ENCODE measurements at regions not wholly inside any gene's neighbourhood (a gene's known extent, or its start where the extent isn't known, plus 50 kb on each side); places are given as distances from the start of the nearest gene placed in this dataset.

- no peak for DNase-seq
- no peak overlapping the region for H3K4me3 ChIP-seq (replicated peaks in 1 of 3)
- no peaks in the 10 kb centered on the region for H3K27me3 ChIP-seq
- H3K4me1 ChIP-seq = no peaks in the 10 kb centered on the region
- no peak for TF ChIP-seq CTCF (IDR thresholded peaks at IDR 0.05)
- TF ChIP-seq POLR2A (IDR thresholded peaks at IDR 0.05) = no peak
- 84 to 89% methylated on average over 5 of the region's 5 CpGs for WGBS, 2 donors
- H3K9me3 ChIP-seq = no peaks in the 10 kb centered on the region
- H3K36me3 ChIP-seq = no peaks in the 10 kb centered on the region
- intact Hi-C loops (cut with DNase I) = no loop called here
- no peak overlapping the region for H3K27ac ChIP-seq
Observed at GRCh38 chr9:6133346-6134063, 82.1 kb upstream of the IL33 start.

- 72 to 80% methylated on average over 4 of the region's 4 CpGs for WGBS, 2 donors
- Histone ChIP-seq H3K4me3 (replicated peaks in 1 of 3) (no peak overlapping the region), H3K36me3 (no peaks in the 10 kb centered on the region), H3K9me3 (no peaks in the 10 kb centered on the region), H3K27me3 (no peaks in the 10 kb centered on the region), H3K27ac (no peak overlapping the region), H3K4me1 (no peaks in the 10 kb centered on the region)
- no peak for DNase-seq
- intact Hi-C loops (cut with DNase I) = no loop called here
- no peak for TF ChIP-seq POLR2A (IDR thresholded peaks at IDR 0.05)
- no peak for TF ChIP-seq CTCF (IDR thresholded peaks at IDR 0.05)
Observed at GRCh38 chr9:6132650-6133049, 83.0 kb upstream of the IL33 start.

GRCh38 chr9:6128030-6128429, 87.6 kb upstream of the IL33 start:
- Histone ChIP-seq H3K27me3 (no peaks in the 10 kb centered on the region), H3K4me1 (no peaks in the 10 kb centered on the region), H3K4me3 (replicated peaks in 1 of 3) (no peak overlapping the region), H3K27ac (no peak overlapping the region), H3K36me3 (no peaks in the 10 kb centered on the region), H3K9me3 (no peaks in the 10 kb centered on the region)
- intact Hi-C loops (cut with DNase I) = no loop called here
- DNase-seq = no peak
- WGBS, 2 donors = 95 to 97% methylated on average over 2 of the region's 2 CpGs
- TF ChIP-seq POLR2A (IDR thresholded peaks at IDR 0.05) = no peak
- no peak for TF ChIP-seq CTCF (IDR thresholded peaks at IDR 0.05)

- H3K4me1 ChIP-seq = no peaks in the 10 kb centered on the region
- H3K27ac ChIP-seq = no peak overlapping the region
- H3K4me3 ChIP-seq (replicated peaks in 1 of 3) = no peak overlapping the region
- intact Hi-C loops (cut with DNase I) = no loop called here
- H3K27me3 ChIP-seq = no peaks in the 10 kb centered on the region
- no peak for DNase-seq
- 92 to 94% methylated on average over 3 of the region's 3 CpGs for WGBS, 2 donors
- no peaks in the 10 kb centered on the region for H3K9me3 ChIP-seq
- H3K36me3 ChIP-seq = no peaks in the 10 kb centered on the region
- no peak for TF ChIP-seq CTCF (IDR thresholded peaks at IDR 0.05)
- TF ChIP-seq POLR2A (IDR thresholded peaks at IDR 0.05) = no peak
Observed at GRCh38 chr9:6126377-6126776, 89.2 kb upstream of the IL33 start.

GRCh38 chr9:6123416-6123815, 92.2 kb upstream of the IL33 start:
- no peaks in the 10 kb centered on the region for H3K4me1 ChIP-seq
- H3K27ac ChIP-seq = no peak overlapping the region
- no peaks in the 10 kb centered on the region for H3K27me3 ChIP-seq
- intact Hi-C loops (cut with DNase I) = no loop called here
- DNase-seq = no peak
- WGBS, 2 donors = 44 to 55% methylated on average over 3 of the region's 3 CpGs
- H3K4me3 ChIP-seq (replicated peaks in 1 of 3) = no peak overlapping the region
- H3K36me3 ChIP-seq = no peaks in the 10 kb centered on the region
- TF ChIP-seq CTCF (IDR thresholded peaks at IDR 0.05) (no peak), POLR2A (IDR thresholded peaks at IDR 0.05) (no peak)
- no peaks in the 10 kb centered on the region for H3K9me3 ChIP-seq

All from thyroid gland (tissue), 4 donors.